ENCODE measurements at regions not wholly inside any gene's neighbourhood (a gene's known extent, or its start where the extent isn't known, plus 50 kb on each side); places are given as distances from the start of the nearest gene placed in this dataset.

GRCh38 chr3:40878464-40878905, 320.8 kb upstream of the CTNNB1 start:
- no peak for TF ChIP-seq CTCF (IDR thresholded peaks at IDR 0.05)
- ATAC-seq (no peak), DNase-seq (no peak)
- no peaks in the 10 kb centered on the region for H3K27me3 ChIP-seq (ENCODE audit: insufficient read depth in 3 of 3, low read length in 2 of 3)
- peak overlapping the region; percentile 2 for H3K4me3 ChIP-seq
- intact Hi-C loops (cut with DNase I), result loop anchor here in 1 of 2 donors (10.0 kb wide), 1 partner anchor 326 kb away; no protein-coding TSS in a partner anchor
- H3K36me3 ChIP-seq (ENCODE audit: insufficient read depth in 1 of 2, low read depth in 1 of 2), result no peaks in the 10 kb centered on the region
- peak overlapping the region; percentile 53 for H3K27ac ChIP-seq
- WGBS, 3 donors, result 21 to 29% (median 29%) methylated on average over 3 of the region's 3 CpGs
- H3K9me3 ChIP-seq, result no peaks in the 10 kb centered on the region
- peaks cover 4% of the 10 kb centered on the region for H3K4me1 ChIP-seq

GRCh38 chr3:40885430-40885829, 313.9 kb upstream of the CTNNB1 start:
- no peak for ATAC-seq
- no peaks in the 10 kb centered on the region for H3K36me3 ChIP-seq (ENCODE audit: insufficient read depth in 1 of 2, low read depth in 1 of 2)
- no peak overlapping the region for H3K4me3 ChIP-seq
- H3K4me1 ChIP-seq, result no peaks in the 10 kb centered on the region
- H3K9me3 ChIP-seq, result no peaks in the 10 kb centered on the region
- no peak for TF ChIP-seq CTCF (IDR thresholded peaks at IDR 0.05)
- no peaks in the 10 kb centered on the region for H3K27me3 ChIP-seq (ENCODE audit: insufficient read depth in 3 of 3, low read length in 2 of 3)
- no peak overlapping the region for H3K27ac ChIP-seq
- no peak for DNase-seq
- intact Hi-C loops (cut with DNase I), result no loop called here
- WGBS, 3 donors, result 38 to 59% (median 41%) methylated on average over 5 of the region's 5 CpGs

- no peak for TF ChIP-seq CTCF (IDR thresholded peaks at IDR 0.05)
Observed at GRCh38 chr3:40886660-40887425, 312.5 kb upstream of the CTNNB1 start.

GRCh38 chr3:40891186-40891585, 308.1 kb upstream of the CTNNB1 start:
- Histone ChIP-seq H3K4me3 (no peak overlapping the region), H3K9me3 (no peaks in the 10 kb centered on the region), H3K27ac (no peak overlapping the region), H3K4me1 (no peaks in the 10 kb centered on the region), H3K27me3 (ENCODE audit: insufficient read depth in 3 of 3, low read length in 2 of 3) (no peaks in the 10 kb centered on the region), H3K36me3 (ENCODE audit: insufficient read depth in 1 of 2, low read depth in 1 of 2) (no peaks in the 10 kb centered on the region)
- DNase-seq (no peak), ATAC-seq (no peak)
- no peak for TF ChIP-seq CTCF (IDR thresholded peaks at IDR 0.05)
- intact Hi-C loops (cut with DNase I), result no loop called here
- WGBS, 3 donors, result 98 to 100% (median 99%) methylated on average over 3 of the region's 3 CpGs

More at GRCh38 chr3:40886660-40887425, 312.5 kb upstream of the CTNNB1 start:
- intact Hi-C loops (cut with DNase I), result no loop called here
- H3K4me3 ChIP-seq, result no peak overlapping the region
- ATAC-seq, result no peak
- H3K4me1 ChIP-seq, result no peaks in the 10 kb centered on the region
- H3K9me3 ChIP-seq, result no peaks in the 10 kb centered on the region
- no peaks in the 10 kb centered on the region for H3K27me3 ChIP-seq (ENCODE audit: insufficient read depth in 3 of 3, low read length in 2 of 3)
- no peak overlapping the region for H3K27ac ChIP-seq
- no peaks in the 10 kb centered on the region for H3K36me3 ChIP-seq (ENCODE audit: insufficient read depth in 1 of 2, low read depth in 1 of 2)
- no peak for DNase-seq
- WGBS, 3 donors, result 42 to 52% (median 48%) methylated on average over 8 of the region's 8 CpGs
